ENCODE measurements at regions not wholly inside any gene's neighbourhood (a gene's known extent, or its start where the extent isn't known, plus 50 kb on each side); places are given as distances from the start of the nearest gene placed in this dataset.
"Not testable (repeated sequence)": the region's sequence is repeated elsewhere in the genome, so short reads cannot be mapped to it uniquely, and the experiment has no call there.

GRCh38 chr14:19180881-19181280 is 213.6 kb downstream of the POTEM start:
- H2BK5ac ChIP-seq (ENCODE audit: insufficient read length, low read length); H3T11ph ChIP-seq (ENCODE audit: low read length); H3K4me1 Mint-ChIP-seq; H3K79me1 ChIP-seq (ENCODE audit: insufficient read depth, low read depth, low read length, poor library complexity, severe bottlenecking); H3K4ac ChIP-seq (ENCODE audit: low read depth, low read length); H3K27me3 ChIP-seq (ENCODE audit: insufficient read depth, low read length); H3K79me2 ChIP-seq (ENCODE audit: insufficient read depth, low read length); H2BK12ac ChIP-seq (ENCODE audit: insufficient read length, low read depth, low read length); H2AK5ac ChIP-seq (ENCODE audit: insufficient read length, low read length); H3K56ac ChIP-seq (ENCODE audit: insufficient read length, low read depth, low read length); H3K27ac Mint-ChIP-seq; H4K5ac ChIP-seq (ENCODE audit: insufficient read length, low read depth, low read length); H3K4me1 ChIP-seq (ENCODE audit: insufficient read depth, low read length); H3K9ac ChIP-seq (ENCODE audit: extremely low read depth, insufficient read length, low read length); H2AFZ ChIP-seq (ENCODE audit: low read length); DNase-seq; H3K23me2 ChIP-seq (ENCODE audit: insufficient read length, low read depth, low read length, poor library complexity, severe bottlenecking); H3K4me2 ChIP-seq (ENCODE audit: insufficient read depth, insufficient read length, low read length); H3K27me3 Mint-ChIP-seq (ENCODE audit: low read depth); H2BK15ac ChIP-seq (ENCODE audit: low read depth, low read length); H3K14ac ChIP-seq (ENCODE audit: insufficient read depth, low read length); H4K20me1 ChIP-seq (ENCODE audit: control insufficient read depth, insufficient read depth, insufficient read length); H3K18ac ChIP-seq (ENCODE audit: insufficient read length, low read depth, low read length); H3K23ac ChIP-seq (ENCODE audit: insufficient read length, low read depth, low read length); H3K36me3 Mint-ChIP-seq (ENCODE audit: insufficient read depth in 1 of 3, low read depth in 3 of 3); H2BK20ac ChIP-seq (ENCODE audit: low read depth, low read length, poor library complexity, severe bottlenecking); H4K8ac ChIP-seq (replicated peaks; ENCODE audit: insufficient read length, low read depth, low read length); H4K91ac ChIP-seq (ENCODE audit: insufficient read length, low read depth, low read length); H3K27ac ChIP-seq (ENCODE audit: insufficient read length, low read depth, low read length); H2BK120ac ChIP-seq (ENCODE audit: low read depth, low read length, poor library complexity, severe bottlenecking); H3K4me3 Mint-ChIP-seq: not testable (repeated sequence)
- peaks cover 27% of the 10 kb centered on the region for H3K9me3 ChIP-seq (ENCODE audit: control insufficient read depth, low read depth, low read length)
- peaks cover 40 to 41% of the 10 kb centered on the region in 2 experiments for H3K9me3 Mint-ChIP-seq
- WGBS (ENCODE audit: extremely low coverage, insufficient read length, low lambda C conversion rate) = no CpG with 5 or more reads among the region's 3 CpGs

DNA sequence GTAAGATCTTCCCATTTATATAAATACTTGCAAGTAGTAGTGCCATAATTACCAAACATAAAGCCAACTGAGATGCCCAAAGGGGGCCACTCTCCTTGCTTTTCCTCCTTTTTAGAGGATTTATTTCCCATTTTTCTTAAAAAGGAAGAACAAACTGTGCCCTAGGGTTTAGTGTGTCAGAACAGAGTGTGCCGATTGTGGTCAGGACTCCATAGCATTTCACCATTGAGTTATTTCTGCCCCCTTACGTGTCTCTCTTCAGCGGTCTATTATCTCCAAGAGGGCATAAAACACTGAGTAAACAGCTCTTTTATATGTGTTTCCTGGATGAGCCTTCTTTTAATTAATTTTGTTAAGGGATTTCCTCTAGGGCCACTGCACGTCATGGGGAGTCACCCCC is 227.9 kb downstream of the POTEM start:
- no CpG with 5 or more reads among the region's 4 CpGs for WGBS (ENCODE audit: extremely low coverage, insufficient read length, low lambda C conversion rate)
- DNase-seq = not testable (repeated sequence)

More for the DNA sequence above, 227.9 kb downstream of the POTEM start:
- H3K4me1 Mint-ChIP-seq; H4K91ac ChIP-seq (ENCODE audit: insufficient read length, low read depth, low read length); H4K5ac ChIP-seq (ENCODE audit: insufficient read length, low read depth, low read length); H2BK5ac ChIP-seq (ENCODE audit: insufficient read length, low read length); H2BK20ac ChIP-seq (ENCODE audit: low read depth, low read length, poor library complexity, severe bottlenecking); H2AK5ac ChIP-seq (ENCODE audit: insufficient read length, low read length); H3K23ac ChIP-seq (ENCODE audit: insufficient read length, low read depth, low read length); H3T11ph ChIP-seq (ENCODE audit: low read length); H3K18ac ChIP-seq (ENCODE audit: insufficient read length, low read depth, low read length); H3K79me1 ChIP-seq (ENCODE audit: insufficient read depth, low read depth, low read length, poor library complexity, severe bottlenecking); H2AFZ ChIP-seq (ENCODE audit: low read length); H3K4ac ChIP-seq (ENCODE audit: low read depth, low read length); H3K27me3 ChIP-seq (ENCODE audit: insufficient read depth, low read length); H4K8ac ChIP-seq (replicated peaks; ENCODE audit: insufficient read length, low read depth, low read length); H3K4me3 Mint-ChIP-seq; H3K9ac ChIP-seq (ENCODE audit: extremely low read depth, insufficient read length, low read length); H3K4me2 ChIP-seq (ENCODE audit: insufficient read depth, insufficient read length, low read length); H3K36me3 Mint-ChIP-seq (ENCODE audit: insufficient read depth in 1 of 3, low read depth in 3 of 3); H2BK15ac ChIP-seq (ENCODE audit: low read depth, low read length); H3K23me2 ChIP-seq (ENCODE audit: insufficient read length, low read depth, low read length, poor library complexity, severe bottlenecking); H2BK120ac ChIP-seq (ENCODE audit: low read depth, low read length, poor library complexity, severe bottlenecking); H3K27ac Mint-ChIP-seq; H3K14ac ChIP-seq (ENCODE audit: insufficient read depth, low read length); H3K27me3 Mint-ChIP-seq (ENCODE audit: low read depth); H4K20me1 ChIP-seq (ENCODE audit: control insufficient read depth, insufficient read depth, insufficient read length); H3K27ac ChIP-seq (ENCODE audit: insufficient read length, low read depth, low read length); H3K56ac ChIP-seq (ENCODE audit: insufficient read length, low read depth, low read length); H3K4me1 ChIP-seq (ENCODE audit: insufficient read depth, low read length); H3K79me2 ChIP-seq (ENCODE audit: insufficient read depth, low read length); H2BK12ac ChIP-seq (ENCODE audit: insufficient read length, low read depth, low read length): not testable (repeated sequence)
- H3K9me3 Mint-ChIP-seq = peaks cover 30 to 34% of the 10 kb centered on the region in 2 experiments
- peaks cover 31% of the 10 kb centered on the region for H3K9me3 ChIP-seq (ENCODE audit: control insufficient read depth, low read depth, low read length)

Data from H9 (cell line).